ENCODE measurements at regions not wholly inside any gene's neighbourhood (a gene's known extent, or its start where the extent isn't known, plus 50 kb on each side); places are given as distances from the start of the nearest gene placed in this dataset.

DNA sequence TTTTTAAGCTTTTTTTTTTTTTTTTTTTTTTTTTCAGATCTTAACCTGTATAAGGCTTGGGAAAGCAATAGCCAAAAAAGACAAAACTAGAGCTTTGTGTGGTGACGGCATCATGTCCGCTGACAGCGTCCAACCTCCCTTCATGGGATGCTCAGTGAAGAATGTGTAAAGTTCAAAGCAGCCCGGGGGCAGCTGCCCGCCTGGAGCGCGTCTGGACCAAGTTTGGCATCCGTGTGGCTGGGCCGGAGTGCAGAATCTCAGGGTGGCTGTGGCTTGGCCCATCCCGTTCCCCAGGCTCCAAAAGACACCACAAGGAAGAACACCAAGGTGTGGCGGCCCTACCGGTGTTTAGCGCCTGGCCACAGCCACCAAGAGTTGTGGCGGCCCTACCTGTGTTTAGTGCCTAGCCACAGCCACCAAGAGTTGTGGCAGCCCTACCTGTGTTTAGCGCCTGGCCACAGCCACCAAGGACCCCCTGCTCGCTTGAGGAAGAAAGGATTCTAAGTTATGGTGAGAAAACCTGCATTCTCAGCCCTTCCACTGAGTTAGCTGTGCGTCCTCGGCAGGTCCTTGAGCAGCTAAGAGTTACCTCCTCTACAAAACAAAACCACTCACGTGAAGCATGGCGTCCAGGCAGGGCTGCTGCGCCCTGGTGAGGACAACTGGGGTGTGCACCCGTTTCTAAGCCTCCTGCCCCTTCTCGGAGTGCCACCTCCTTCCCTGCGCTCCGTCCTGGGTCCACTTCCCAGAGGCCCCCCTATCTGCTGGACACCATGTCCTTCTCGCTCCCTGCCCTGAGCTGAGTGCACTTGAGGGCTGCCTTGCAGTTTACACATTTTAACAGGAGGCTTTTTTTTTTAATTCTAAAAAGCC lies 103.6 kb upstream of the SALL3 start:
- Histone ChIP-seq H3K9me3 (ENCODE audit: low read length) (no peaks in the 10 kb centered on the region), H3K36me3 (ENCODE audit: insufficient read depth, low read length) (no peaks in the 10 kb centered on the region), H3K79me2 (replicated peaks; ENCODE audit: insufficient read depth, low read length) (no peaks in the 10 kb centered on the region), H3K4me3 (ENCODE audit: low read length) (no peak overlapping the region), H3K27me3 (ENCODE audit: insufficient read depth, low read depth, low read length) (no peaks in the 10 kb centered on the region), H3K4me2 (ENCODE audit: low read length) (no peak overlapping the region), H3K27ac (ENCODE audit: low read length) (no peak overlapping the region), H3K9me2 (ENCODE audit: insufficient read depth, low read length) (no peaks in the 10 kb centered on the region), H3K9ac (ENCODE audit: low read length) (no peak overlapping the region), H3F3A (ENCODE audit: insufficient read depth, low read length, poor library complexity, severe bottlenecking) (no peaks in the 10 kb centered on the region), H2AFZ (ENCODE audit: low read depth, low read length) (no peak overlapping the region), H4K20me1 (ENCODE audit: insufficient read depth) (no peaks in the 10 kb centered on the region)
- TF ChIP-seq EP300 (conservative IDR thresholded peaks at IDR 0.05; ENCODE audit: poor library complexity, severe bottlenecking) (no peak), EZH2 (IDR thresholded peaks at IDR 0.05; ENCODE audit: borderline replicate concordance, insufficient read depth, low read length, poor library complexity, severe bottlenecking) (no peak), POLR2AphosphoS5 (IDR thresholded peaks at IDR 0.05) (no peak), TAF1 (IDR thresholded peaks at IDR 0.05; ENCODE audit: low read depth) (no peak), SMC3 (conservative IDR thresholded peaks at IDR 0.05; ENCODE audit: poor library complexity) (no peak), RAD21 (conservative IDR thresholded peaks at IDR 0.05) (no peak), MXI1 (conservative IDR thresholded peaks at IDR 0.05; ENCODE audit: poor library complexity, severe bottlenecking) (no peak)
- TF ChIP-seq, protein P1, sequence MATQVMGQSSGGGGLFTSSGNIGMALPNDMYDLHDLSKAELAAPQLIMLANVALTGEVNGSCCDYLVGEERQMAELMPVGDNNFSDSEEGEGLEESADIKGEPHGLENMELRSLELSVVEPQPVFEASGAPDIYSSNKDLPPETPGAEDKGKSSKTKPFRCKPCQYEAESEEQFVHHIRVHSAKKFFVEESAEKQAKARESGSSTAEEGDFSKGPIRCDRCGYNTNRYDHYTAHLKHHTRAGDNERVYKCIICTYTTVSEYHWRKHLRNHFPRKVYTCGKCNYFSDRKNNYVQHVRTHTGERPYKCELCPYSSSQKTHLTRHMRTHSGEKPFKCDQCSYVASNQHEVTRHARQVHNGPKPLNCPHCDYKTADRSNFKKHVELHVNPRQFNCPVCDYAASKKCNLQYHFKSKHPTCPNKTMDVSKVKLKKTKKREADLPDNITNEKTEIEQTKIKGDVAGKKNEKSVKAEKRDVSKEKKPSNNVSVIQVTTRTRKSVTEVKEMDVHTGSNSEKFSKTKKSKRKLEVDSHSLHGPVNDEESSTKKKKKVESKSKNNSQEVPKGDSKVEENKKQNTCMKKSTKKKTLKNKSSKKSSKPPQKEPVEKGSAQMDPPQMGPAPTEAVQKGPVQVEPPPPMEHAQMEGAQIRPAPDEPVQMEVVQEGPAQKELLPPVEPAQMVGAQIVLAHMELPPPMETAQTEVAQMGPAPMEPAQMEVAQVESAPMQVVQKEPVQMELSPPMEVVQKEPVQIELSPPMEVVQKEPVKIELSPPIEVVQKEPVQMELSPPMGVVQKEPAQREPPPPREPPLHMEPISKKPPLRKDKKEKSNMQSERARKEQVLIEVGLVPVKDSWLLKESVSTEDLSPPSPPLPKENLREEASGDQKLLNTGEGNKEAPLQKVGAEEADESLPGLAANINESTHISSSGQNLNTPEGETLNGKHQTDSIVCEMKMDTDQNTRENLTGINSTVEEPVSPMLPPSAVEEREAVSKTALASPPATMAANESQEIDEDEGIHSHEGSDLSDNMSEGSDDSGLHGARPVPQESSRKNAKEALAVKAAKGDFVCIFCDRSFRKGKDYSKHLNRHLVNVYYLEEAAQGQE (IDR thresholded peaks at IDR 0.05; ENCODE audit: borderline replicate concordance), result no peak
- TF ChIP-seq, protein P2, sequence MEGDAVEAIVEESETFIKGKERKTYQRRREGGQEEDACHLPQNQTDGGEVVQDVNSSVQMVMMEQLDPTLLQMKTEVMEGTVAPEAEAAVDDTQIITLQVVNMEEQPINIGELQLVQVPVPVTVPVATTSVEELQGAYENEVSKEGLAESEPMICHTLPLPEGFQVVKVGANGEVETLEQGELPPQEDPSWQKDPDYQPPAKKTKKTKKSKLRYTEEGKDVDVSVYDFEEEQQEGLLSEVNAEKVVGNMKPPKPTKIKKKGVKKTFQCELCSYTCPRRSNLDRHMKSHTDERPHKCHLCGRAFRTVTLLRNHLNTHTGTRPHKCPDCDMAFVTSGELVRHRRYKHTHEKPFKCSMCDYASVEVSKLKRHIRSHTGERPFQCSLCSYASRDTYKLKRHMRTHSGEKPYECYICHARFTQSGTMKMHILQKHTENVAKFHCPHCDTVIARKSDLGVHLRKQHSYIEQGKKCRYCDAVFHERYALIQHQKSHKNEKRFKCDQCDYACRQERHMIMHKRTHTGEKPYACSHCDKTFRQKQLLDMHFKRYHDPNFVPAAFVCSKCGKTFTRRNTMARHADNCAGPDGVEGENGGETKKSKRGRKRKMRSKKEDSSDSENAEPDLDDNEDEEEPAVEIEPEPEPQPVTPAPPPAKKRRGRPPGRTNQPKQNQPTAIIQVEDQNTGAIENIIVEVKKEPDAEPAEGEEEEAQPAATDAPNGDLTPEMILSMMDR (IDR thresholded peaks at IDR 0.05; ENCODE audit: poor library complexity, severe bottlenecking), result no peak

- no peak overlapping the region for H3K9ac ChIP-seq (ENCODE audit: low read length)
- H3K79me2 ChIP-seq (replicated peaks; ENCODE audit: insufficient read depth, low read length), result no peaks in the 10 kb centered on the region
- H3K36me3 ChIP-seq (ENCODE audit: insufficient read depth, low read length), result no peaks in the 10 kb centered on the region
- H3K27me3 ChIP-seq (ENCODE audit: insufficient read depth, low read depth, low read length), result no peaks in the 10 kb centered on the region
- no peaks in the 10 kb centered on the region for H3K9me3 ChIP-seq (ENCODE audit: low read length)
- no peaks in the 10 kb centered on the region for H3F3A ChIP-seq (ENCODE audit: insufficient read depth, low read length, poor library complexity, severe bottlenecking)
- no peak overlapping the region for H3K27ac ChIP-seq (ENCODE audit: low read length)
- H3K9me2 ChIP-seq (ENCODE audit: insufficient read depth, low read length), result no peaks in the 10 kb centered on the region
- no peak overlapping the region for H3K4me2 ChIP-seq (ENCODE audit: low read length)
- no peak overlapping the region for H2AFZ ChIP-seq (ENCODE audit: low read depth, low read length)
- H3K4me3 ChIP-seq (ENCODE audit: low read length), result no peak overlapping the region
- H4K20me1 ChIP-seq (ENCODE audit: insufficient read depth), result no peaks in the 10 kb centered on the region
- TF ChIP-seq SMC3 (conservative IDR thresholded peaks at IDR 0.05; ENCODE audit: poor library complexity) (no peak), EP300 (conservative IDR thresholded peaks at IDR 0.05; ENCODE audit: poor library complexity, severe bottlenecking) (no peak), TAF1 (IDR thresholded peaks at IDR 0.05; ENCODE audit: low read depth) (no peak), POLR2AphosphoS5 (IDR thresholded peaks at IDR 0.05) (no peak), EZH2 (IDR thresholded peaks at IDR 0.05; ENCODE audit: borderline replicate concordance, insufficient read depth, low read length, poor library complexity, severe bottlenecking) (no peak), RAD21 (conservative IDR thresholded peaks at IDR 0.05) (no peak), MXI1 (conservative IDR thresholded peaks at IDR 0.05; ENCODE audit: poor library complexity, severe bottlenecking) (no peak)
- TF ChIP-seq, protein P1 (IDR thresholded peaks at IDR 0.05; ENCODE audit: borderline replicate concordance), result no peak
- TF ChIP-seq, protein P2 (IDR thresholded peaks at IDR 0.05; ENCODE audit: poor library complexity, severe bottlenecking), result no peak
Observed at GRCh38 chr18:78876868-78877267, 102.8 kb upstream of the SALL3 start.
